HG02588 (cell line): ENCODE measurements at regions not wholly inside any gene's neighbourhood (a gene's known extent, or its start where the extent isn't known, plus 50 kb on each side); places are given as distances from the start of the nearest gene placed in this dataset.

Experiments used
- ATAC-seq: cut with Tn5 transposase; IDR thresholded peaks from one replicate; pipeline ENCODE4 v1.9.1; 2021; ENCODE audit warnings: mild to moderate bottlenecking, moderate library complexity; ENCODE audit not compliant: unreplicated experiment

DNA sequence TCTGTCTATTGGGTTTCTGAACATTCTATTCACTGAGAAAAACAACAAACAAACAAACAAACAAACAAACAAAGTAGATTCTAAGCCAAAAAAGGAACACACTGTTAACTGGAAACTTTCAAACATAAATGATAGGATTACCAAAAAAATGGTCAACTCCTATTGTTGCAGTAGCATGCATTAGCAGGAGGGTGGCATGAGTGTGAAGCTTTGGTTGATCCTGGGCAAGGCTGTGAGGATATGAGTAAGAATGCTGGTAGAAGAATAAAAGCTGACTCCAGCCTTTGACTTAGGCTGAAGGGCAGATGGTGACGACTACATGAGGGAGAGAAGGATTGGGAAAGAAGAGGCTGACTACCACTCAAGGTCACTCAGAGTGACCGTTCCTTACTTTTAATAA lies 810.3 kb downstream of the VGLL3 start:
- ATAC-seq = no peak

GRCh38 chr3:86178095-86178494 lies 812.9 kb downstream of the VGLL3 start:
- no peak for ATAC-seq

DNA sequence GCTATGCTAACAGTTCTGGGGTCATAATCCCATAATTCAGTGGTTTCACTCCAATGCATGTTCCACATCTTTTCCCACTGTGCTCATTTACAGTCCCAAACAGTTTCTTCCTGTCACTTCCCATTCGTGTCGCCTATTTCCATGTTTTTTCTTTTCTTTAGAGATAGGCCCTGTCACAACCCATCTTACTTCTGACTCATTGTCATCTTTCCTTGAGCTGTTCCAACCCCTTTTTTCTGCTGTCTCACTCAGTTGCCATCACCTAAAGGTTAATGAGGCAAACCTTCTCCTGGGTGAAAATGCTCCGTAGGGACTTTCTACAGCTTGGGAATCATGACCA lies 814.5 kb downstream of the VGLL3 start:
- ATAC-seq = no peak

DNA sequence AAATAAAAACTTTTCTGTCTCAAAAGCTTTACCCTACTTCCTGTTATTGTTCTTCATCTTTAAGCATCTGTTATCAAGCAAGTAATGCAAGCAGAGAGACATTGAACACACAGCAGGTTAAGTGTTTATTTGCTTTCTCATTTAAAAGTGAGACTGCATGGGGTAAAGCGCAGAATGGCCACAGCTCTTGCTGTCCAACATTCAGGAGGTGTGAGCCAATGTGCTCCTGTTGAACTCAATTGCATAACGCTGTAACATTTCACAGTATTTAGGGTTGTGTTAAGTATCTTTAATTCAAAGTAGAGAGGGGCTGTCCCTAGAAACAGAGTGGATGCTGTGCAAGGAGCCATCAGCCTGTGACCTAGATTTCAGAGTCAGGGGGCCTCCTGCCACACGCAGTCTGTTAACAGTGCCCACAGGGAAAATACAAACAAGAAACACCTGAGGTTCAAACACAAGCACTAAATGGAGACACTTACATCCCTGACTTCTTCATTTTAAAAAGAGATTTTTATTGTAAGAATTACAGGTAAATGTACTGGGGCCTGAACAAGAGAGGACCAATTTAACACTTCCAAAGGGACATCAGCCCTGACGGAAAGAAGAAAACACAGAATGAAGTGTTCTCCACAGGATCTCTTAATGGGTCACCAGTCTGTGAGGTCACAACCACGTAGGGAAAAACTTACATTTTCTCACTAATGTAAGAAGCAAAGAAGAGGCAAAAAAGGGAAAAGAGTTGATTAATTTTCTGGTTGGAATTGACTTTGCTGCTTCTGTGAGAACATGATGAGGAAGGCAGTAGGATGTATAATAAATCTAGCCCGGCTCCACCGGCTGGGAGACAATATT lies 815.1 kb downstream of the VGLL3 start:
- no peak for ATAC-seq

DNA sequence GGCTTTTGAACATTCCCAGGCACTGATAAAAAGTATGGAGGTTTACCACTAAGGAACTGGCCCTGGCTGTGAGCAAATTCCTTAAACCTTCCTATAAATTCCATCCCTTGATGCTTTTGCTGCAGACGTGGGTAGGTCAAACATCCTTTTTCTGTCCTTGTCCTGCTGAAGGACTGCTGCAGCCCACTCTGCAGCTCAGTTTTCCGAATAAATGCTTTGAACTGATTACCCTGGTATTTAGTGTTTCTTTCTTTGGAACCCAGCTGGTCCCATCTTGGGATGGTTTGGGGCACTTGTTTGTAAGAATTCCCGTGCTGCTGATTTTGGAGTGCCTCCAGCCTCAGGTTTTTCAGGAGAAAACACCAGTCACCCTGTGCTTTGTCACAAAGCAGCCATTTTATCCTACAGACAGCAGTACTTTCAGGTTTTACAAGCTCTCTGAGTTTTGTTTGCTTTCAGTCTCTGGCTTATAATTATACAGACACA lies 815.9 kb downstream of the VGLL3 start:
- no peak for ATAC-seq

- ATAC-seq = no peak
Measured at GRCh38 chr3:86173401-86173800, 817.5 kb downstream of the VGLL3 start.

- ATAC-seq = no peak
Measured at GRCh38 chr3:86168512-86168911, 822.4 kb downstream of the VGLL3 start.

GRCh38 chr3:86162521-86162920 lies 828.4 kb downstream of the VGLL3 start:
- no peak for ATAC-seq

DNA sequence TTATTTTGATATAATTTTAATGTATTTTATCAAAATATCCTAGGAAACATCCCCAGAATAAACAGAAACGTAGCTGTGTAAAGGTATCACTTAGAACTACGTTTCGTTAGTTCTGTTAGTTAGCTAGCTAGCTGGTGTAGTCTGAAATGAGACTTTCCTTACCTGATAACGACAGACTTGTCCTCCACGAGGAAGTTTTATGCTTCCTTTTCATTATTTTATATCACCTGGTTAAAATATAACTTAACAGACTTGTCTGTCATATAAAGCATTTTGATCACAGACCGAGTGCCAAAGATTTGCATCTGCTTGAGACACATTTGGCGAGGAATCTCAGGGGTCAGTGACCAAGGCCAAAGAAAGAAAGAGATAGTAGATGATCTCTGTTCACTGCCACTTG lies 829.5 kb downstream of the VGLL3 start:
- ATAC-seq = no peak

DNA sequence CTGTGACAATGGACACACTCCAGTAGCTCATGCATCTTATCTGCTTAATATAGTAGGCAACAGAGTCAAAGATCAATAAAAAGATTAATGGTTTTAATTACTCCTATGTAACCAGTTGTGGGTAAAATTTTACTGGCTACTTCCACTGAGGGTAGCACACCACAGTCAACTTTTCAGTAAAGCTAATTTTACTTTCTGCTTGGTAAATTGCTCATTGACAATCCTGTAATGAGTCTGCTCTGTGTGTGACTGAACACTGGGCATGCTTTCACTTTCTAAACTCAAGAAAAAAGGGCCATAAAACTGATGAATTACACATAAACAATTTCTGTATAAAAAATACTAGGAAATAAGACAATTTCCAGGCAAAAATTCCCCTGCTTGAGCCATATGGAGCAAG lies 838.3 kb downstream of the VGLL3 start:
- no peak for ATAC-seq

DNA sequence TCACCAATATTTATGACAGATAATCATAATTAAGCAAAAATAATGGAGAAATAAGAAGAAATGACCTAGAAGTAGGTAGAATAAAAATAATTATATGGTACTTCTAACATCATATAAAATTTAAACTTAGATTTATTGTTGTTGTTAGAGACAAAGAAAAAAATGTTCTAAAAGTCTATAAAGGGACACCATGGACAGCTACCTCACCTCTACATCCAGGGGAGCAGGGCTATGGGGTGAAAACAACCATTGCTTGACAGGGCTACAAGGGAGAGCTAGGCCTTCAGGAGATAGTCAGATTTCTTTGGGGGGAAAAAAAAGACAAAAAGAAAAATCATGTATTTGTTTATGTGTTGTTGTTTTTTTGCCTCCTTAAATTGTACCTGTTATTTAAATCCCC lies 841.9 kb downstream of the VGLL3 start:
- no peak for ATAC-seq

- no peak for ATAC-seq
Measured at GRCh38 chr3:86147119-86147518, 843.8 kb downstream of the VGLL3 start.

DNA sequence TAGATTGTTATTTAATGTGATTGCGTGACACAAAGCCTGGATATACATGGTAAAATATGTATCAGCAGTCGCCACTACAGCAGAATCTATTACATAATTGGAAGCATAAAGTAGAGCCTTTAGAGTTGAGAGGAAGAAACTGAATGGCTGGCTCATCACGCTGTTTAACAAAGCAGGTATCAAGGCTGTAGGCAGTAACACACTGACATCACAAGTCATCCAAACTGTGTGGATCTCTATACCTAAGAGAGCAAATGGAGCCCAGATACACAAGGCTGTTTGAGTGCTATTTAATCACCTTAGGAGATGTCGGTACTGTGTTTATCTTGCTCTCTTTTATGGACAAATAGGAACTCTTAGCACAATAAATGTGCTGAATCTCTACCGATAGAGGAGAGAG lies 864.4 kb downstream of the VGLL3 start:
- no peak for ATAC-seq
